ENCODE measurements at regions not wholly inside any gene's neighbourhood (a gene's known extent, or its start where the extent isn't known, plus 50 kb on each side); places are given as distances from the start of the nearest gene placed in this dataset.
"Not testable (repeated sequence)": the region's sequence is repeated elsewhere in the genome, so short reads cannot be mapped to it uniquely, and the experiment has no call there.

GRCh38 chrX:47302396-47302795, 68.0 kb upstream of the ZNF157 start:
- DNase-seq (ENCODE audit: low spot score), result no peak
- intact Hi-C loops (cut with DNase I), result no loop called here

- intact Hi-C loops (cut with DNase I); DNase-seq (ENCODE audit: low spot score): not testable (repeated sequence)
These were observed 63.8 kb upstream of the ZNF157 start for GRCh38 chrX:47306471-47307023.

DNA sequence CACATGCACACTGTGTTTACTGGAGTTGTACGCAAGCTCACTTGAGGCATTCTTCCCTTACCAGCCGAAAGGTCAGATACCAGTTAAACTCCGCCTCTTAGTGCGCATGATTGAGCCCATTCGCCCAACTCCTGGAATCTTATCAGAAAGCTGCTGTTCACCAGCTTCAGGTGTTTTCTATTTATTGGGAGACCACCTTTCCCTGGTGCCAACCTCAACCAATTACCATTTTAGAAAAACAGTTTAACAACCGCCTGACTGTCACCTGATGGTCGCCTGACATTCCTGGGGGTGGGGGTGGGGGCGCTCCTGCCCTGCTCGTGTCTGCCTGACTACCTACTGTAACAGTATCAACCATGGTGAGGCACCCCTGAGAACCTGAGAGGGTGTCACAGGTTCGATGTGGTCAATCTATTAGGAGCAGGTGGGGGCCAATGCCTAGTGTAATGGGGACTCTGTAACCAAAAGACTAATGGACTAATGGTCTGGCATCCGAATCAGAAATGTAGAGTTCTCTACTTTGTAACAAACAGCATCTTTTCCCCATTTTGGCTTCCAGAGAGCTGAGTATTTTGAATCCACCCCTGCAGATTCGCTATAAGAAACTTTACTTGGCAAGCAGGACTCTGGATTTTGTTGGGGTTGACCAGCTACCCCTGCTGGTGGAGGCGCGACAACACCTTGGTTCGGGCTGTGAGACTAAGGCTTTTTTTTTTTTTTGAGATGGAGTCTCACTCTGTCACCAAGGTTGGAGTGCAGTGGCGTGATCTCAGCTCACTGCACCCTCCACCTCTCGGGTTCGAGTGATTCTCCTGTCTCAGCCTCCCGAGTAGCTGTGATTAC, 58.2 kb upstream of the ZNF157 start:
- intact Hi-C loops (cut with DNase I), result loop anchor here in 1 of 2 donors (10.0 kb wide), 1 partner anchor 583 kb away; no protein-coding TSS in a partner anchor
- no peak for DNase-seq (ENCODE audit: low spot score)

- DNase-seq (ENCODE audit: low spot score), result no peak
- intact Hi-C loops (cut with DNase I), result loop anchor here in 1 of 2 donors (10.0 kb wide), 1 partner anchor 582 kb away; no protein-coding TSS in a partner anchor
These were observed 57.3 kb upstream of the ZNF157 start for GRCh38 chrX:47313056-47313455.

DNA sequence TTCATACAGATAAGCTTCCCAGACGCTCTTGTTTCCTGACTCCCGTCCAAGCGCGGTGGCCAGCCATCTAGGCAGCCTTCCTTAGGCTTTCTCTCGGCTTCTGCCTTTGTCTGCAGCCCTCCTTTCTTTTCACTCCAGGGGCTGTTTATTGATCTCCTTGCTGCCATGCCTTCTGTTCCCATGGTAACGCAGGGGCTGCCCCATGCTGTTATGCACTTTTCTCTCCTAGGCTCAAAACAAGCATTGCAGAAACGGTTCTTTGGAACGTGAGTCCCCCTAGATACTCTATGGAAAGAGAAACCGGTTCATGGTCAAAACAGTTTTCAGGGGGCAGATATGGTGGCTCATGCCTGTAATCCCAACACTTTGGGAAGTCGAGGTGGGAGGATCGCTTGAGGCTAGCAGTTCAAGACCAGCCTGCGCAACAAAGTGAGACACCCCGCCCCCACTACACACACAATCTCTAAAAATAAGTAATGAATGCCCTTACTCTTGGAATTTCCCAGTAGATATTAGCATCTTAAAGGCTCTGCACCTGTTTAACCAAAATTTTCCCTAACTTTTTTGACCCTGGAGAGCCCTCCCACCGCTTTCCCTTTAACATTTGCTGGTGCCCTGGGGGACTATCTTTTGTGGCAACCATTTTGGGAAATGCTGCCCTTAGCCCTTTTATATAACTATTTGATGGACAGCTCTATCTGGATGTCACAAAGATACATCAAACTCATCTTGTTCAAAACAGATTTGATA, 53.9 kb upstream of the ZNF157 start:
- intact Hi-C loops (cut with DNase I), result loop anchor here in 1 of 2 donors (10.0 kb wide), 1 partner anchor 578 kb away; no protein-coding TSS in a partner anchor
- no peak for DNase-seq (ENCODE audit: low spot score)
